Body of pancreas (tissue), 4 donors: ENCODE measurements at regions not wholly inside any gene's neighbourhood (a gene's known extent, or its start where the extent isn't known, plus 50 kb on each side); places are given as distances from the start of the nearest gene placed in this dataset.

Source experiments
- CTCF ChIP-seq, 7 experiments: fragments of 450-650 bp in 4 of 7; fragments of 200-600 bp in 3 of 7; sonication (generic) in 3 of 7; IDR thresholded peaks; one replicate each; pipeline ENCODE4 v1.5.1; 2016 to 2019; ENCODE audit warnings: antibody characterized with exemption in 7 of 7
- POLR2A ChIP-seq, 3 donors: fragments of 450-650 bp; IDR thresholded peaks; one replicate each; pipeline ENCODE4 v1.6.1; 2016; ENCODE audit warnings: antibody characterized with exemption in 3 of 3, mild to moderate bottlenecking in 2 of 3

DNA sequence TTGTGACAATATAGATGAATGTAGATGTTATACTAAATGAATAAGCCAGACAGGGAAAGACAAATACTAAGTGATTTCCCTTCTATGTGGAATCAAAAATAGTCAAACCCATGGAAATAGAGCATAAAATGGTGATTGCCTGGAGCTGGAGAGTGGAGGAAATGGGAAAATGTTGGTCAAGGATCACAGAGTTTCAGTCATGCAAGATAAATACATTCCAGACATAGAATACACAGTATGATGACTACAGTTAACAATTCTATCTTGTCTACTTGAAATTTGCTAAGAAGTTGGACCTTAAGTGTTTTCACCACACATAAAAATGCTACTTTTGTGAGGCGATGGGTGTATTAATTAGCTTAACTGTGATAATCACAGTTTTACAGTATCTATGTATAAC, 1182.7 kb downstream of the AACS start:
- TF ChIP-seq CTCF (IDR thresholded peaks at IDR 0.05) (no peak), POLR2A (IDR thresholded peaks at IDR 0.05) (no peak)
